Mucosa of gallbladder (tissue), 1 donor: ENCODE measurements at regions not wholly inside any gene's neighbourhood (a gene's known extent, or its start where the extent isn't known, plus 50 kb on each side); places are given as distances from the start of the nearest gene placed in this dataset.

ENCODE experiments used
- DNase-seq: peaks from one replicate; pipeline ENCODE4 v3.0.0-alpha.2; 2020; ENCODE audit warnings: low spot score
- donor health status: DM: no; HTN: no; CAD: no.

- DNase-seq = no peak
Measured at GRCh38 chr10:9745158-9745557, 1272.5 kb upstream of the CELF2 start.

GRCh38 chr10:9757176-9757575 lies 1260.5 kb upstream of the CELF2 start:
- DNase-seq = no peak

- DNase-seq = no peak
Measured at GRCh38 chr10:9759596-9759995, 1258.1 kb upstream of the CELF2 start.

GRCh38 chr10:9762966-9763656 lies 1254.6 kb upstream of the CELF2 start:
- DNase-seq = no peak

- no peak for DNase-seq
Measured at GRCh38 chr10:9766762-9767161, 1250.9 kb upstream of the CELF2 start.

GRCh38 chr10:9781666-9782065 lies 1236.0 kb upstream of the CELF2 start:
- DNase-seq = no peak

- no peak for DNase-seq
Measured at GRCh38 chr10:9786101-9786500, 1231.6 kb upstream of the CELF2 start.

- DNase-seq = no peak
Measured at GRCh38 chr10:9786576-9786975, 1231.1 kb upstream of the CELF2 start.

- DNase-seq = no peak
Measured at GRCh38 chr10:9789996-9790395, 1227.7 kb upstream of the CELF2 start.

GRCh38 chr10:9792181-9792580 lies 1225.5 kb upstream of the CELF2 start:
- DNase-seq = no peak

- no peak for DNase-seq
Measured at GRCh38 chr10:9796564-9796963, 1221.1 kb upstream of the CELF2 start.

GRCh38 chr10:9800011-9800410 lies 1217.7 kb upstream of the CELF2 start:
- DNase-seq = no peak

- no peak for DNase-seq
Measured at GRCh38 chr10:9800571-9800970, 1217.1 kb upstream of the CELF2 start.

GRCh38 chr10:9807846-9808245 lies 1209.8 kb upstream of the CELF2 start:
- DNase-seq = no peak

- no peak for DNase-seq
Measured at GRCh38 chr10:9811601-9812000, 1206.1 kb upstream of the CELF2 start.

- no peak for DNase-seq
Measured at GRCh38 chr10:9814285-9814864, 1203.3 kb upstream of the CELF2 start.

GRCh38 chr10:9819756-9820494 lies 1197.7 kb upstream of the CELF2 start:
- DNase-seq = no peak

- no peak for DNase-seq
Measured at GRCh38 chr10:9823268-9823930, 1194.3 kb upstream of the CELF2 start.

GRCh38 chr10:9824631-9825071 lies 1193.0 kb upstream of the CELF2 start:
- DNase-seq = peak; percentile 14

- DNase-seq = peak; percentile 14
Measured at GRCh38 chr10:9825491-9826018, 1192.1 kb upstream of the CELF2 start.

- DNase-seq = no peak
Measured at GRCh38 chr10:9828110-9828509, 1189.6 kb upstream of the CELF2 start.

GRCh38 chr10:9833942-9834341 lies 1183.7 kb upstream of the CELF2 start:
- DNase-seq = no peak
